D721Med (cell line): ENCODE measurements at regions not wholly inside any gene's neighbourhood (a gene's known extent, or its start where the extent isn't known, plus 50 kb on each side); places are given as distances from the start of the nearest gene placed in this dataset.

Experiments used
- DNase-seq: peaks from one replicate; pipeline ENCODE4 v3.0.0; 2011; ENCODE audit warnings: low spot score; ENCODE audit not compliant: insufficient read length
- FAIRE-seq: peaks from 2 replicates; lab custom pipeline; 2011; peaks lifted over from hg19 to GRCh38; lab: Jason Lieb, UNC
- CTCF ChIP-seq: IDR thresholded peaks from 2 replicates; pipeline ENCODE4 v1.5.1; 2012; ENCODE audit warnings: mild to moderate bottlenecking, control low read depth; ENCODE audit not compliant: insufficient read depth; ENCODE audit errors: missing control alignments

GRCh38 chr2:53200072-53200471 is 567.5 kb upstream of the CHAC2 start:
- no peak for FAIRE-seq

GRCh38 chr2:53188851-53189510 is 578.6 kb upstream of the CHAC2 start:
- FAIRE-seq (no peak), DNase-seq (no peak)
- TF ChIP-seq CTCF: no peak

More at GRCh38 chr2:53200072-53200471, 567.5 kb upstream of the CHAC2 start:
- no peak for DNase-seq
- TF ChIP-seq CTCF: no peak

GRCh38 chr2:53183581-53183980 is 584.0 kb upstream of the CHAC2 start:
- no peak for DNase-seq
- no peak for FAIRE-seq
- TF ChIP-seq CTCF: no peak

GRCh38 chr2:53182601-53183000 is 585.0 kb upstream of the CHAC2 start:
- TF ChIP-seq CTCF: no peak
- FAIRE-seq (no peak), DNase-seq (no peak)

- no peak for DNase-seq
- FAIRE-seq: no peak
Observed at GRCh38 chr2:53181759-53182158, 585.8 kb upstream of the CHAC2 start.

GRCh38 chr2:53177327-53177726 is 590.3 kb upstream of the CHAC2 start:
- no peak for TF ChIP-seq CTCF
- DNase-seq (no peak), FAIRE-seq (no peak)

More at GRCh38 chr2:53181759-53182158, 585.8 kb upstream of the CHAC2 start:
- TF ChIP-seq CTCF: no peak

GRCh38 chr2:53174539-53174938 is 593.1 kb upstream of the CHAC2 start:
- no peak for TF ChIP-seq CTCF
- FAIRE-seq: no peak

More at GRCh38 chr2:53174539-53174938, 593.1 kb upstream of the CHAC2 start:
- no peak for DNase-seq
